NCI-H446 (cell line): ENCODE measurements at regions not wholly inside any gene's neighbourhood (a gene's known extent, or its start where the extent isn't known, plus 50 kb on each side); places are given as distances from the start of the nearest gene placed in this dataset.

ENCODE experiments used
- DNase-seq, 2 experiments: peaks; one replicate each; lab custom pipeline; 2025; lab: John Stamatoyannopoulos, UW

- no peak for DNase-seq
Observed at GRCh38 chr6:40909811-40910210, 129.2 kb downstream of the UNC5CL start.

- DNase-seq, result peak; percentile 91 to 96
Observed at GRCh38 chr6:40907198-40907701, 131.8 kb downstream of the UNC5CL start.

- DNase-seq, result peak in 1 of 2 experiments; percentile 52
Observed at GRCh38 chr6:40906759-40907158, 132.3 kb downstream of the UNC5CL start.

GRCh38 chr6:40904583-40905194, 134.3 kb downstream of the UNC5CL start:
- no peak for DNase-seq

GRCh38 chr6:40903456-40903855, 135.6 kb downstream of the UNC5CL start:
- DNase-seq, result no peak

GRCh38 chr6:40901322-40902055, 137.5 kb downstream of the UNC5CL start:
- DNase-seq, result no peak

GRCh38 chr6:40900791-40901190, 138.2 kb downstream of the UNC5CL start:
- peak in 1 of 2 experiments; percentile 13 for DNase-seq

GRCh38 chr6:40899684-40900155, 139.3 kb downstream of the UNC5CL start:
- no peak for DNase-seq

- DNase-seq, result no peak
Observed at GRCh38 chr6:40898073-40898472, 140.9 kb downstream of the UNC5CL start.

GRCh38 chr6:40897390-40898003, 141.5 kb downstream of the UNC5CL start:
- DNase-seq, result no peak

GRCh38 chr6:40896696-40897095, 142.3 kb downstream of the UNC5CL start:
- no peak for DNase-seq

GRCh38 chr6:40894962-40895799, 143.8 kb downstream of the UNC5CL start:
- DNase-seq, result peak in 1 of 2 experiments; percentile 50

GRCh38 chr6:40893021-40893420, 146.0 kb downstream of the UNC5CL start:
- DNase-seq, result no peak

- DNase-seq, result no peak
Observed at GRCh38 chr6:40892223-40892622, 146.8 kb downstream of the UNC5CL start.

- DNase-seq, result no peak
Observed at GRCh38 chr6:40891686-40892085, 147.3 kb downstream of the UNC5CL start.

GRCh38 chr6:40891131-40891530, 147.9 kb downstream of the UNC5CL start:
- no peak for DNase-seq

GRCh38 chr6:40889137-40889832, 149.7 kb downstream of the UNC5CL start:
- DNase-seq, result no peak

- no peak for DNase-seq
Observed at GRCh38 chr6:40888456-40888990, 150.5 kb downstream of the UNC5CL start.

- no peak for DNase-seq
Observed at GRCh38 chr6:40887792-40888340, 151.2 kb downstream of the UNC5CL start.

- DNase-seq, result no peak
Observed at GRCh38 chr6:40887079-40887791, 151.8 kb downstream of the UNC5CL start.
